HK-2 (cell line): ENCODE measurements at regions not wholly inside any gene's neighbourhood (a gene's known extent, or its start where the extent isn't known, plus 50 kb on each side); places are given as distances from the start of the nearest gene placed in this dataset.

Source experiments
- DNase-seq: peaks from one replicate; pipeline ENCODE4 v3.0.0-alpha.2; 2018; ENCODE audit not compliant: unreplicated experiment

DNA sequence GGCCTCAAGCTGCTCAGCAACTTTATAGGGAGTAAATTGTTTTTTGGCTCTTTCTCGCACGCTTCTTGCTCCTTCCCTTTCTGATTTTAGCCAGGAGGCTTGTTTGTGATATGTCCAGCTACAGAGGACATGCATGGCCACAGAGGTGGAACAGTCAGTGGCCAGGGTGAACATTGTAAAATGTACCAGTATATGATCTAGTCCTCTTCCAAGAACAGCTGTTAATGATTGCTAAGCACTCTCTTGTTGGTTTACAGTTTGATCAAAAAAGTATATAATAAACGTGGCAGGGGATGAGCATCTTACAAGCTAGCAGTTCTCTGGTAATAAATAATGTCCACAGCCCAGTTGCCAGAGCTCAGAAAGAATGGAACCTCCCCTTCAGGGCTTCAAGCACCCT lies 461.7 kb upstream of the DYNLRB2 start:
- no peak for DNase-seq

DNA sequence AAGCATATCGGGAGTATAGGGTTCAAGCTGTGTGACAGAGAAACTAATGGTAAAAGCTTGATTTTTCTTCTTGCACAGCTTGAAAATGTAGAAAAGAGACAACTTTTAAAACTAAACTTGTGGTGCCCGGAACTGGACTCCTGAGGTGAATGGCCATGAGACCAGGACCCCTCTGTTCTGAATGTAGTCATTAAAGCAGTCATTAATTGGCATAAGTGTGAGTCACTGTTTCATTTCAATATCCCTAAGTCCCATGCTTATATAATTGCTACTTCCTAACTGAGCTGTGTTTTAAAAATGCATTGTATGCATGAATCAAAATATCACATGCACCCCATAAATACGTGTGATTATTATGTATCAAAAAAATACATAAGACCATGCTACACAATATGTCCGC lies 463.1 kb upstream of the DYNLRB2 start:
- no peak for DNase-seq

DNA sequence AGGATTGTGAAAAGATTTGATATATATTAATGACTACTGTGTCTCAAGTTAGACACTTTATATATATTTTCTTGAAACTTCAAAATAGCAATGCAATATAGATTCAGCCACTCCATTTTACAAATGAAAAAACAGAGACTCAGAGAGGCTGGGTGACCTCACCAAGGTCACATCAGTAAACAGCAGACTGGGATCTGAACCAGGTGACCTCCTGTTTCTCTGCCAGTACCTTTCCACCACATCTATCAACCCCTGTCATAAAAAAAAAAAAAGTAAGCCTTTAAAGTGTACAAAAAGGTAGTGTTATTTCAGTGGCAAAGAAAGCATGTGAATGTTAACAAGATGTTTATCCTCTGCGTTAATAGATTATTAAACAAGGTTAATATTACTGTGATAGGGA lies 466.5 kb upstream of the DYNLRB2 start:
- no peak for DNase-seq

DNA sequence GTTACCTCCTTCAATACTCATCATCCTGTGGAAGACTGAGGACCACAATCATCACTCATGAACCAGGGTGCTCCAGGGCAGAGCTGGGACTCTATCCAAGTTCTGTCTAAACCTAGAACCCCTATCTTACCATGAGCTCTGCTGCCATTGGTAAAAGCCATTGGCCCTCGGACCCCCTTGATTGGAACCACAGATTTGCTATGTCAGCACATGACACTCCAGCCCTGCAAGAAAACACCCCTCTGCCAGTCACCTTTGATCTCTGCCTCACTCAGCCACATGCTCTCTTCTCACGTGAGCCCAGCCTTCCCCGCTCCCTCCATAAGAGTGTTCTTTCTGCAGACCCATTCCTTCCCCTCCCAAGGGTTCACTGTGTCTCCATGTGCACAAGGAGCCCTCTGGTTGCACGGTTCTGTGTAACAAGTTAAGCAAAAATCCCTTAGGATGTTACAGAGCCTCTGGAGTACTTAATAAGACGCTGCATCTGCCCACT lies 468.8 kb upstream of the DYNLRB2 start:
- DNase-seq = no peak

DNA sequence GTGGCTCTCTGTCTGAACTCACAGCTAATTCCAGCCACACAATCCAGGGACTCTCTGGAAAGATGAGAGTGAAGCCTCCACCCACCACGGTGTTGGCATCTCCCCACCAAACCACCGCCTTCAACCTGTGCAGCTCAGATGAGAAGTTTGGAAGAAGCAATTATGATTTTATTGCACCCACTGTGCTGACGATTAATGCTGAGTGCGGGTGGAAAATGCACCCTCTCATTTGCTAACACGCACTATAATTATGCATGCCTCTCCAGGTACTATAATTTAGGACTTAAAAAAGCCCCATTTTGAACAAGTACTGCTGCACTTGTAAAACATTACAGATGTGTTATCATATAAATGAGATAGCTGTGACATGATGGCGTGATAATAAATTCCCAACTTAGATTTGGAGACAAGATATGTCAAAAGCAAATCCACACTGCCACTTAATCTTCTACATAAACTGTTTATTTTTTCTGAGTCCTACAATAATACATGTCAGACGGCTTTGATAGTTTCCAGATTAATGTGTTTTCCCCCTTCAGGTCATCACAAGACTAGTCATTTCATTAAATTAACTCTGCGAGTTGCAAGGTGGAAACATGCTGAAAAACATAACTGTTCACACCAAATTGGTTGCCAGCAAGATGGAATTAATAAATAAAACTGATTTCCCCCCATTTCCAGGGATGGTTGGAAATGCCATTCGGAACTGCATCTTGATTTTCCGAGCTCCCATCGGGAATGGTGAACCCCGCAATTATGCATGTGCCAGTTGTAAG lies 466.5 kb upstream of the MAF start:
- DNase-seq = no peak

DNA sequence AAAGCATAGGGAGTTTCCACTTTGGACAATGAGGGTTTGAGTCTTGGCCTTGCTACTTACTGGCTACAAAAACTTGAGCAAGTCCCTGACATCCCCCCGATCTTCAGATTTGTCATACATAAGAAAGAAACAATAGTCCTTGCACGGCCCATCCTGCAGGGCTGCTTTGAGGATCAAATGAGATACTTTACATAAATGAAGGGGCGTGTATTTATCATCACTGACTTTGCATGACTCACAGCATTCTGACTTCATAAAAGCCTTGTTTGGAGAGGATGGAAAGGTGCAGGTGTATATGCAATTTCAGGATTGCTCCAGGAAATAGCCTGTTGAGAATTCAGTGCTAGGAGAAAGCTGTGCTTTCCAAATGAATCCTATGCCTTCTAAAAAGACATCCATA lies 465.0 kb upstream of the MAF start:
- no peak for DNase-seq

DNA sequence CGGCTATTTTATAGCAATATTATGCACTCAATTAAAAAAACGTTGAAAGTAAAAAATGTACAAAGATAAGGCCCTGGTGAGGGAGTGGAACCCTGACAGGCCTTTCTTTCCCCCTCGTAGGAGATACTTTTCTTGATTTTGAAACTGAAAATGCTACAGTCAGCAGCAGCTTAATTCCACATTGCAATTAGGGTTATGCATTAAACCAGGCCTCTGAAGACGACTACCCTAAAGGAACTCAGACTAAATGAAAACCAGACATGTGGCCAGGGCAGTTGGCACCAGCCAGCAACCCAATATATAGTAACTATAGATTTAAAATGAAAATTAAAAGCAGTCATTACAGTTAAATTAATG lies 463.2 kb upstream of the MAF start:
- no peak for DNase-seq

DNA sequence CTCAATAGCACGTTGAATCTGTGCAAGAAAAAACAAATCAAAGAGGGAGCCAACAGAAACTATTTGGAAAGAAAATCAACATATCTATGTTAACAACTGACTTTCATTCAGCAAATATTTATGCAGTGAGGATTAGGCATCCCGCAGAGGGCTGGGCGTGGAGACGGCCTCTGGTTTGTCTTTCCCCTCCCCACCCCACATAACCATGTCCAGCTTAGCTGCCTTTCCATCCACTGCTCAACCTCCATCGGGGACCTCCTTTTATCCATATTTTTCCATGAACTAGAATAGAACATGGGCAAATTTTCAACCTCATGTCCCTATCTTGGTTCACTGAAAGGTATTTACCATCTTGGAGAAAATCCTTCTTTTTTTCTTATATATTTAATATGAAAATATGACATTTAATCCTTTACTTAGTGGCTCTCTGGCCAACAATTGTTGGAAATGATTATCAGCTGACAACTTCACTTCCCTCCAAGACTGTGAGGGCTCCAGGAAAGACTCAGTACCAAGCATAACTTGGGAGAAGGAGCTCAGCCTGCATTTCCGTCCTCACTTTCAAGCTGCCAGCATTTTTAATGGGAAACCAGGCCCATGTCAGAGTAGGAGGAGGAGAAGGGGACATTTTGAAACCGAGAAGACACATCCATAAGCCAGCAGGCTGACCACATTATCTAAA lies 462.6 kb upstream of the MAF start:
- no peak for DNase-seq

DNA sequence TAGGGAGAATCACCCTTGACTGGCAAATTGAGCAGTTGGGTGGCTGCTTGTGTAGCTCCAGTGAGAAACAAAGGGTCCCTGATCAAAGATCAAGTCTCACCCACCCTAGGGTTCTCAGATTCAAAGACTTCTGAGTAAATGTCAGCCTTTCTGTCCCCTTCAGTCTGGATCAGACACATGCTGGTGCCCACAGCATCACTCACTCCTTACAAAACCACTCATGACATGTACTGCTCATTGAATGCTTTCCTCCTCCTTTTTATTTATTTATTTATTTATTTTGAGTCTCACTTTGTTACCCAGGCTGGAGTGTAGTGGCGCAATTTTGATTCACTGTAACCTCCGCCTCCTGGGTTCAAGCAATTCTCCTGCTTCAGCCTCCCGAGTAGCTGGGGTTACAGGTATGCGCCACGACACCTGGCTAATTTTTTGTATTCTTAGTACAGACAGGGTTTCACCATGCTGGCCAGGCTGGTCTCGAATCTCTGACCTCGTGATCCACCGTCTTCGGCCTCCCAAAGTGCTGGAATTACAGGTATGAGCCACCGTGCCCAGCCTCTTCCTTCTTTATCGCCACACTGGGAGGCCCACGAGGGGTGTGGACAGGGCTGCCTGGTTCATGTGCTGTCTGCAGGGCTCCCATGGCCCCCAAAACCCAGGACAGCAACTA lies 462.0 kb upstream of the MAF start:
- no peak for DNase-seq

DNA sequence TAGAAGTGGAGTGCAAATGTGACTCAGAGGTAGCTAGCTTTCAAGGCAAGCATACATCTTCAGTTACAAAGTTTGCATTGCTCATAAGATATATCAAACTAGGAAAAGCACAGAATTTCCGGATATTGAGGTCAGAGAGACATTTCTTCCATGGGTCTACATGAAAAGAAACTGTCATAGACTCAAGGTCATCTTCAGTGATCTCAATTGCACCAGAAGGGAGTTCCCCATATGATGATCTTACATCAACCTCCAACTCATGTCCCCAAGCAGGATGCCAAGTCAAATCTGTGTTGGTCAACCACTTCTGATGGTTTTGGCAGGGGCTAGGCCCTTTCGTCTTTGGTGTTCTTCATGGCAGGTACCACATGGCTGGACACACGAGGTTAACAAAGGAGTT lies 459.9 kb upstream of the MAF start:
- DNase-seq = no peak

DNA sequence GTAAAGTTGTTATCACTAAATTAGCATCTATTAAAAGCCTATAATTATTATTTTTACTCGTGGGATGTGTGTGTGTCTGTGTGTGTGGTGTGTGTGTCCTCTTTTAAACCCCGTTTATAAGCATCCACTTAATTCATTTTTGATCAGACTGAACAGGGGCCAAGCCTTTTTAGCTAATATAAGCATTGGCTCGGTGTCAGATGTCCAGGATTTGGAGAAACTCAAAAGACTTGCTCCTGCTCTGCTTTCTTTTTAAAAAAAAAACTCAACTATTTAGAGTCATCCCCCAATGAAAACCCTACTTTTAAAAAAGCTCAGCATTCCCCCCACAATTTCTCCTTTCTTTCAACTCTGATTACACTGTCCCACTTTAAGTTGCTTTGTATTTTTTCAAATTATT lies 459.3 kb upstream of the MAF start:
- DNase-seq = no peak

DNA sequence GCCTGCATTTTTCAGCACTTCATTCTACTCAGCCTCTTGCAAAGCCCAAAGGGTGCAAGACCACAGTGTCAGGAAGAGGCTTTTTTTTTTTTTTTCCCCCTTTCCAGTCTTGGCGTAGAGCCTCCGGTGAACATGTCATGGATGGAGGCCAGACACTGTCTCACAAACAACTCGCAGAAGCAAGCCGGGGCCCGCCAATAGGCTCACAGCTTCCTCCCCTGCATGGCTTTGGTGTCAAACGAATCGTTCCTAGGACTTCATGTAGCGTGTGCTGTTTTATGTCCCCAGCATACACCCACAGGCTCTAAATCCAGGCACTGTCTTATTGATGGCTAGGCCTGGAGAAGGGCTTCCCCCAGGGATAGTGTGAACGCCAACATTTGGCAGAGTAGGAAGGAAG lies 457.7 kb upstream of the MAF start:
- DNase-seq = no peak

DNA sequence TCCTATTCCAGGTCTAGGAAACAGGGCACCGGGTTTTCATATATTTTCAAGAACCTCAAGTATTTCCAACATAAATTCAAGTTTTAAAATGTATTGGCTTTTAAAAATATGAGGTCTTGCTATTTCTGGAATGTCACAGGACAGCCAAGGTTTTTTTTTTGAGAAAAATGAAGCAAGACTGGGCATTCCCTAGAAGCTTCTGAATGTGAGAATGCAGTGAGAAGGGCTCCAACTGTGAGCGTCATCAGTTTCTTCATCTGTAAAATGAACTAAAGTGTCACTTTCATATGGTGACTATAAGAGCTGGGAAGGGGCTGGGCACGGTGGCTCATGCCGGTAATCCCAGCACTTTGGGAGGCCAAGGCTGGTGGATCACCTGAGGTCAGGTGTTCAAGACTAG lies 455.8 kb upstream of the MAF start:
- DNase-seq = no peak

DNA sequence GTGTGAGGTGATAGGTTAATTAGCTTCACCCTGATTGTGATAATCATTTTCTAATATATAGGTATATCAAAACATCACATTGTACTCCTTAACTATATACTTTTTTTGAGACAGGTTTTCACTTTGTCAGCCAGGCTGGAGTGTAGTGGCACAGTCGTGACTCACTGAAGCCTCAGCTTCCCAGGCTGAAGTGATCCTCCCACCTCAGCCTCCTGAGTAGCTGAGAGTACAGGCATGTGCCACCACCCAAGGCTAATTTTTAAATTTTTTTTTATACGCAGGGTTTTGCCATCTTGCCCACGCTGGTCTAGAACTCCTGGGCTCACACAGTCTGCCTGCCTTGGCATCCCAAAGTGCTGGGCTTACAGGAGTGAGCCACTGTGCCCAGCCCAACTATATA lies 455.3 kb upstream of the MAF start:
- no peak for DNase-seq

DNA sequence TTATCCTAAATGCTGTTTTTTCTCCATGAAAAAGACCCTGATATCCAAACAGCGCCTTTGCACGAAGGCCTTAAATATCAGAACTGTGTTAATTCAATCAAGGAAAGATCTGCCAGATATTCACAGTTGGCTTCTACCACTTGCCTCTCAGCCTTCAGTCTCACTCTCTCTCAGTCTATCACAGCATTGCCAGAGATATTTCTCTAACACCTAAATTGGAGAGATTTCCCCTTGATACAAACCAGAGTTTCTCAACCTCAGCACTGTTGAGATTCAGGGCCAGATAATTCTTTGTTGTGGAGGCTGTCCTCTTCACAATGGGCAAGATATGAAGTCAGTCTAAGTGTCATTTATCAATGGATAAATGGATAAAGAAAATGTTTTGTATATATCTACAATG lies 454.1 kb upstream of the MAF start:
- DNase-seq = no peak

DNA sequence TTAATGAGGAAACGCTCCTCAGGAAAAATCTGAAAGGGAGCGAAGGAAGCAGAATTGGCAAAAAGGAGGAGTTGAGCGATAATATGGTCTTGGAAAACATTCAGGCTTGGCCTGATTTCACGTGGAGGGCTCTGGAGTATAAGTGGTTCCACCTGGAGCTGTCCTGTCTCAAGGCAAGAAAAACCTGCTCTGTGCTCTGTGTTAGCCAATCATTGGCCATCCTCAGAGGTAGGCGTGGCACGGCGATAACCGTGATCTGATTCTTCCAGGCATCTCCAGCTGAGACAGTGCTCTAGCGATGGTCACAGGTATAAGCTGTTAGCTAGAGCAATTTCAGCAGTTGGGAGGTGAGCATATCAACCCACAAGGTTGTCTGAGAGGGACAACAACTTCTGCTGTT lies 450.5 kb upstream of the MAF start:
- DNase-seq = no peak

DNA sequence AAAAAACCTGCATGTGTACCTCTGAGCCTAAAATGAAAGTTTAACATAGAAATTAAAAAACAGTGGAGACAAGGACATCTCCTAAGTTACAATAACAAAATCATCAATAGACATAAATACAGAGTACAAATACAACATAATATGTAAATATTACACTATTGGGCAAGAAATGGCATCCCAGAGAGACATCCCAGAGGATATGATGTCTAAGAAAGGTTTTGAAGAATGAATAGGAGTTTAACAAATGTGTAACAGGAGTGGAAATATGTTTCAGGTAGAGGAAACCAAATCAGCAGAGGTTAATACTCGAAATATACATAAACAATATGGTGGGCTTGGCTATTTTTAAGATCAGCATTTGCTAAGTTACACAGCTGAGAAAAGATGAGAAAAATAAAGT lies 447.7 kb upstream of the MAF start:
- DNase-seq = no peak

DNA sequence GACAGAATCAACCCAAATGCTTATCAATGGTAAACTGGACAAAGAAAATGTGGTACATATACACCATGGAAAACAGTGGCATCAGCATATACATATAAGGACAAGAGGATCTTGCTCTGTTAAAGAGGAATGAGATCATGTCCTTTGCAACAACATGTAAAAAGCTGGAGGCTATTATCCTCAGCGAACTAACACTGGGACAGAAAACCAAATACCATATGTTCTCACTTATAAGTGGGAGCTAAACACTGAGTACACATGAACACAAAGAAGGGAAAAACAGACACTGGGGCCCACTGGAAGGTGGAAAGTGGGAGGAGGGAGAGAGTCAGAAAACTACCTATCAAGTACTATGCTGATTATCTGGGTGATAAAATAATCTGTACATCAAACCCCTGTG lies 447.3 kb upstream of the MAF start:
- DNase-seq = no peak

DNA sequence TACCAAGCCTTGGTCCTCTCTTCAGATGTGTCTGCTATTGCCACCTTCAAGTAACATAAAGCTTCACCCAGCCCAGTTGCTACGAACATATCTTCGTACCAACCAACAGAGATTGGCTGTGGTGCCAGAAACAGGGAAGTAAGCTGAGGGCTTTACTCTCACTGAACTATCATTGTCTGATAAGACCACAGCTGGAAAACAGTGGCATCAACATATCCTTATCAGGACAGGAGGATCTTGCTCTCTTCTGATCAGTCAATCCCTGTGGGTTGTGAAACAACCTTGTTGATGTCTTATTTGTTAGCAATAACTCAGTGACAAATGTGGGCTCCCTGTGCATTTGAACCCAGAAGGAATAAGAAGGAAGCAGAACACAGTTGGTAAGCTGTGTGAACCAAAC lies 446.3 kb upstream of the MAF start:
- no peak for DNase-seq

DNA sequence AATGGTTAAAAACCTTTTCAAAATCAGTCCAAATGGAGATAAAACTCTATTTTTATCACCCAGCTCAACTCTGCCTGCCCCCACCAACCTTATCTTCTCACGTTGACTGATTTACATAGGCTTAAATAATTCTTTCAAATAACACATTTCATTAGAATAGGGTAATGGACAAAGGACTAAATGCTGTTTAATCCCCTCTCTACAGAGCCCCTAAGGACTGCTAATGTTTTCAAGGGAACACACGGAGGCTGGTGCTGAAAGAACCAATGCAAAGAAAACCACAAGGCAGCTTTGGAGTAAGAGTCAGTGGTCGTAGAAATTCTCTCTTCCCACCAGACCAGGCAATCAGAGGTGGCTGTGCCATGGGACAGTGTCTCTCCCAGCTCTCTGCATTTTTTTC lies 445.7 kb upstream of the MAF start:
- DNase-seq = no peak

DNA sequence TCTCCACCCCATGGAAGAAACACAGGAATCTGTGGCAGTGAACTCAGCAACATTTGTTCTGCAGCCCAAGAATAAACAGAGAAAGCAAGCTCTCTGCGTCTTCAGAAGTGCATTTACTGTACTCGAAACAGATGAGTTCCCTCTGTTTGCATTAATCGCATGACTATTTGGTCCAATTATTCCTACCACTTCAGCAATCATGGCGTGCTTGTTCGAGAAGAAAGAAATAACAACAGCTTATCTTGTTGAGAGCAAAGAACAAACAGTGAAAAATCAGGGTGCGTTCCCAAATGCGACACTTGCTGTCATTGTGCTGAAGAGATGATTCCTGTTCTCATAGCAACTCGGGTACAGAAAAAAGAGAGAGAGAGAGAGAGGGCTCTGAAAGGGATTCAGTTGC lies 445.3 kb upstream of the MAF start:
- DNase-seq = no peak

DNA sequence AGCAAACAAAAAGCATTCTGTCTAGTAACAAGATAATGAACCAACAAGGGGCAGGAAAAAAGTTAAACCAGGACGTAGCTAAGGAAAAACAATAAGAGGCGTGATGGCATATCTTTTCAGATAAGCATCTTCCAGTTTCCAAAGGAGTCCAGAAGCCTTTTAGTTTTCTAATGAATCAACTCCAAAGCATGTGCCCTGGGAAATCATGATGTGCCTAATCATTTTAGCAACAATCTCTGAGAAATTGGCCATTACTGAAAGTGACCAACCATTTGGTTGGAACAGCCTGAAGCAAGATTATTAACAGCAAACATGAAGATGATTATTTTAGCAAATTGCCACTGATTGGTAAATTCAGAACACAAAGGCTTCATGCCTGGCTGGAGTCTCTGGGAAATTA lies 440.9 kb upstream of the MAF start:
- DNase-seq = no peak

DNA sequence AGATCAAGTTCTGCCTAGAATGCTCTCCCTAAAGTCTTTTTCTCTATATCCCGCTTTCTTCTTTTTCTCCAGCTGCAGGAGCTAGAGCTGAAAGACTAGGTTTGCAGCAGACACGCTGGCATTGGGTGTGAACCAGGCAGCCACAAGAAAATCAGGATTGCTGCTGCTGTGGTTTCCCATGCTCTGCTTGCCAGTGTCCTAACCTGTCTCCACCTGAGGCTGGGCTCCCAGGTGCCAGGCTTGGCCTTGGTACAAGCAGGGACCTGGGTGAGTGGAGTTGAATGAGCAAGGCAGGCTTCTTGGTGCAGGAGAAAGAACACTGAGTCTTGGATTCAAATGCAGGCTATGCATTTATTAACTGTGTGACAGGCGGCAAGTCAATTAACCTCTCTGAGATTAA lies 440.3 kb upstream of the MAF start:
- no peak for DNase-seq
